Endothelial cell (in vitro differentiated cells): ENCODE measurements at regions not wholly inside any gene's neighbourhood (a gene's known extent, or its start where the extent isn't known, plus 50 kb on each side); places are given as distances from the start of the nearest gene placed in this dataset.

Source experiments
- DNase-seq: peaks from one replicate; pipeline ENCODE4 v3.0.0; 2021; ENCODE audit warnings: low spot score
- H3K27ac Mint-ChIP-seq: one replicate; pipeline ENCODE4 v1.8.0; 2021; ENCODE audit warnings: mixed read lengths, inconsistent platforms; ENCODE audit not compliant: unreplicated experiment
- H3K27me3 Mint-ChIP-seq: one replicate; pipeline ENCODE4 v1.8.0; 2021; ENCODE audit warnings: mild to moderate bottlenecking, moderate library complexity, mixed read lengths, inconsistent platforms; ENCODE audit not compliant: unreplicated experiment
- H3K36me3 Mint-ChIP-seq: one replicate; pipeline ENCODE4 v1.8.0; 2021; ENCODE audit warnings: mild to moderate bottlenecking, low read depth, mixed read lengths, inconsistent platforms; ENCODE audit not compliant: unreplicated experiment
- H3K4me1 Mint-ChIP-seq: one replicate; pipeline ENCODE4 v1.8.0; 2021; ENCODE audit warnings: mild to moderate bottlenecking, mixed read lengths, inconsistent platforms; ENCODE audit not compliant: unreplicated experiment
- H3K4me3 Mint-ChIP-seq: one replicate; pipeline ENCODE4 v1.8.0; 2021; ENCODE audit warnings: mild to moderate bottlenecking, mixed read lengths, inconsistent platforms; ENCODE audit not compliant: unreplicated experiment
- H3K9me3 Mint-ChIP-seq: one replicate; pipeline ENCODE4 v1.8.0; 2021; ENCODE audit warnings: mixed read lengths, inconsistent platforms; ENCODE audit not compliant: unreplicated experiment
- TF ChIP-seq, protein P1 (sequence below): fragments of 200-600 bp; sonication (generic); IDR thresholded peaks from one replicate; pipeline ENCODE4 v1.5.0; 2021; ENCODE audit warnings: antibody characterized with exemption; ENCODE audit not compliant: unreplicated experiment

DNA sequence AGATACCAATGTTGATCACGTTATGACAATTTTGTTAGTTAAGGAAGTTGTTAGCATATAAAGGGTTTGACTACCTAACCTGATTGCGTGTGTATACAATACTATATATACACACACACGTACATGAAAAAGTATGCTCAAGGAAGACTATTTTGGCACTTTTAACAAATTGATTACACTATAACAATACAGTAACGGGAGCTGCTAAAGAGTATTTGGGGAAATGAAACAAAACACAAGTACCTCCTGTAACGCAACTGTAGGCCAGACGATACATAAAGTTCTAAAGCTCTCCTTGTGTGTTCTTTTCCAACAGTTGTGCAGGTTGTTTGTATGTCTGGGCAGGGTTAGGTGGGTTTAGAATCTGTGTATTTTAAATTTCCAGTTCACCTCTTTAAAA, 98.7 kb downstream of the PLEKHG1 start:
- peaks cover 7% of the 10 kb centered on the region for H3K36me3 Mint-ChIP-seq
- H3K9me3 Mint-ChIP-seq: no peaks in the 10 kb centered on the region
- DNase-seq: no peak
- peaks cover 32% of the 10 kb centered on the region for H3K4me1 Mint-ChIP-seq
- TF ChIP-seq, protein P1, sequence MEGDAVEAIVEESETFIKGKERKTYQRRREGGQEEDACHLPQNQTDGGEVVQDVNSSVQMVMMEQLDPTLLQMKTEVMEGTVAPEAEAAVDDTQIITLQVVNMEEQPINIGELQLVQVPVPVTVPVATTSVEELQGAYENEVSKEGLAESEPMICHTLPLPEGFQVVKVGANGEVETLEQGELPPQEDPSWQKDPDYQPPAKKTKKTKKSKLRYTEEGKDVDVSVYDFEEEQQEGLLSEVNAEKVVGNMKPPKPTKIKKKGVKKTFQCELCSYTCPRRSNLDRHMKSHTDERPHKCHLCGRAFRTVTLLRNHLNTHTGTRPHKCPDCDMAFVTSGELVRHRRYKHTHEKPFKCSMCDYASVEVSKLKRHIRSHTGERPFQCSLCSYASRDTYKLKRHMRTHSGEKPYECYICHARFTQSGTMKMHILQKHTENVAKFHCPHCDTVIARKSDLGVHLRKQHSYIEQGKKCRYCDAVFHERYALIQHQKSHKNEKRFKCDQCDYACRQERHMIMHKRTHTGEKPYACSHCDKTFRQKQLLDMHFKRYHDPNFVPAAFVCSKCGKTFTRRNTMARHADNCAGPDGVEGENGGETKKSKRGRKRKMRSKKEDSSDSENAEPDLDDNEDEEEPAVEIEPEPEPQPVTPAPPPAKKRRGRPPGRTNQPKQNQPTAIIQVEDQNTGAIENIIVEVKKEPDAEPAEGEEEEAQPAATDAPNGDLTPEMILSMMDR: no peak
- H3K27me3 Mint-ChIP-seq: no peaks in the 10 kb centered on the region
- no peak overlapping the region for H3K27ac Mint-ChIP-seq
- H3K4me3 Mint-ChIP-seq: no peak overlapping the region

DNA sequence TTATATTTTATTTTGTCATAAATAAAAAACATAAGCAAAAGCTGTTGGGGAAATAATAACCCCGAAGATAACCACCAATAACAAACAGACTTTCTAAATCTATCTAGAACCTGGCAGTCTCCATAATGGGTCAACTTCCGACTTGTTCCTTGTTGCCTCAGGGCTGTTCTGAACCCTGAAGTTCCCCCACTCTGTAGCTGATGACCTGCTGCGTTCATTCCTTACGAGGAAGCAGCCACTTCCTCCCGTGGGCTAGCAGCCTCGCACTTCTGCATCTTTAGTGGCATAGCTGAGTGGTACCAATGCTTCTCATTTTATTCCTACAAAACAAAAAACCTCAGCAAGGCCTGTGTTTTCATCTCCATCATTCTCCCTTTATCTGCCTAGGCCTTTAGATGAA, 103.0 kb downstream of the PLEKHG1 start:
- TF ChIP-seq, protein P1: no peak
- Mint-ChIP-seq H3K36me3 (no peaks in the 10 kb centered on the region), H3K4me3 (no peak overlapping the region), H3K4me1 (peaks cover 28% of the 10 kb centered on the region), H3K27me3 (no peaks in the 10 kb centered on the region), H3K27ac (peak overlapping the region; percentile 11), H3K9me3 (no peaks in the 10 kb centered on the region)
- DNase-seq: no peak

DNA sequence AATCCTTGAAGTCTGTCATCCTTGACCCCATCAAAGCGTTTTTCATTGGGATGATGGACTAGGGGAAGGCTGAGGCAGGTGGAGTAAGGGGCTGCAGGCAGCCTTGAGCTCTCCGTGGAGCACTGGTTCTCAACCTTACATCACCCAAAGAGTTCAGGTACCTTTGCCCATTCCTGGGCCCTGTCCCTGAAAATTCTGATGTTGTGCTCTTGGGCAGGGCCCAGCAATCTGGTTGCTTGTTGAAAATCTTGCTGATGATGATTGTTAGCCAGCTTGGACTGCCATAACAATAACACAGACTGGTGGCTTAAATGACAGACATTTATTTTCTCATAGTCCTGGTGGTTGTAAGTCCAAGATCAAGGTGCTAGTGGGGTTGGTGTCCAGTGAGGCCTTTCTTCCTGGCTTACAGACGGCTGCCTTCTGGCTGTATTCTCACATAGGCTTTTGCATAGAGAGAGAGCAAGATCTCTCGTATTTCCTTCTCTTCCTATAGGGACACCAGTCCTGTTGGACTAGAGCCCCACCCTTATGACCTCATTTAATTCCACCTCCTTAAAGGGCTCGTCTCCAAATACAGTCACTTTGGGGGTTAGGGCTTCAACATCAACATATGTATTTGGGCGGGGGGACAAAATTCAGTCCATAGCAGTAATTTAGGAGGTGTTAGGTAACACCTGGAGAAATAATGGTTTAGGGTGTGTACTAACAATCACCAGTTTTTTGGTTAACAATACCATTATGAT, 104.9 kb downstream of the PLEKHG1 start:
- H3K27ac Mint-ChIP-seq: no peak overlapping the region

DNA sequence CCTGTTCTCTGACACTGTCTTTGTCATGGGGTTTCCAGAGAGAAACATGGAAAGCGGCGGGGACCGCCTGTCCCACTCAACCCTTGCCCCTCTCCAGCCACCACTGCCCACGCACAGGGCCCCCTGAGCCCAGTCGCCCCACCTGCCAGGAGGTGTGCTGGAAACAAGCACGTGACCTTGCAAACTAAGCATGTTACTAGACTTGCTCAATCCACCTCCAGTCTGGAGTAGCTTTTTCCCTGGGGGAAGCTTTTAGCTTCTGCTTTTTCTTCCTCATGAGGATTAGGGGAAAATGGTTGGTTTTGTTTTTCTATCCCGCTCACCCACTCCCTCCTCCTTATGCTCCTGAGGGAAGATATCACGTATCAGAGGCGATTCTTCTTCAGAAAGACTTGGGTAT, 105.7 kb downstream of the PLEKHG1 start:
- H3K36me3 Mint-ChIP-seq: peaks cover 4% of the 10 kb centered on the region
- H3K27ac Mint-ChIP-seq: no peak overlapping the region
- DNase-seq: no peak
- H3K9me3 Mint-ChIP-seq: no peaks in the 10 kb centered on the region
- TF ChIP-seq, protein P1: no peak
- peaks cover 30% of the 10 kb centered on the region for H3K4me1 Mint-ChIP-seq
- H3K27me3 Mint-ChIP-seq: no peaks in the 10 kb centered on the region
- no peak overlapping the region for H3K4me3 Mint-ChIP-seq

More for the DNA sequence above, 104.9 kb downstream of the PLEKHG1 start:
- no peak for DNase-seq
- no peak overlapping the region for H3K4me3 Mint-ChIP-seq
- H3K4me1 Mint-ChIP-seq: peaks cover 30% of the 10 kb centered on the region
- TF ChIP-seq, protein P1: no peak
- no peaks in the 10 kb centered on the region for H3K36me3 Mint-ChIP-seq
- H3K9me3 Mint-ChIP-seq: no peaks in the 10 kb centered on the region
- no peaks in the 10 kb centered on the region for H3K27me3 Mint-ChIP-seq

DNA sequence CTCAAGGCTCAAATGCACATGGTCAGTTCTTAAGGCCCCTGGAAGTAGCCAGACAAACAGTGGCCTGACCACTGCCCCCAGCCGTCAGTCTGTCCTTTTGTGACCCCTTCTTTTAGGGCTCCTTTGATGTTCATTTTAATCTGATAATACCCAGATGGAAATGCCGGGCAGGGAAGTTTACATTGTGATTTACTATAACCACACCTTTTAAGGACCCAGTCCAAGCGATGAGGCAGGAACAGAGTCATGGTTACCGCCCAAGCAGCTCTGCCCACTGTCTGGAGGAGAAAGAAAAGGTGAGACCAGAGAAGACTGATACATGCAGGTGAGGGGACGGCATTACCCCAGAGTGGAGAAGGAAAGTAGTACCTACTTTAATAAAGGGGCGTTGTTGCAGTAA, 110.6 kb downstream of the PLEKHG1 start:
- DNase-seq: no peak
- H3K9me3 Mint-ChIP-seq: no peaks in the 10 kb centered on the region
- H3K27ac Mint-ChIP-seq: no peak overlapping the region
- no peak overlapping the region for H3K4me3 Mint-ChIP-seq
- TF ChIP-seq, protein P1: no peak
- H3K36me3 Mint-ChIP-seq: peaks cover 13% of the 10 kb centered on the region
- peaks cover 43% of the 10 kb centered on the region for H3K4me1 Mint-ChIP-seq
- peaks cover 3% of the 10 kb centered on the region for H3K27me3 Mint-ChIP-seq
